ENCODE measurements at regions not wholly inside any gene's neighbourhood (a gene's known extent, or its start where the extent isn't known, plus 50 kb on each side); places are given as distances from the start of the nearest gene placed in this dataset.

DNA sequence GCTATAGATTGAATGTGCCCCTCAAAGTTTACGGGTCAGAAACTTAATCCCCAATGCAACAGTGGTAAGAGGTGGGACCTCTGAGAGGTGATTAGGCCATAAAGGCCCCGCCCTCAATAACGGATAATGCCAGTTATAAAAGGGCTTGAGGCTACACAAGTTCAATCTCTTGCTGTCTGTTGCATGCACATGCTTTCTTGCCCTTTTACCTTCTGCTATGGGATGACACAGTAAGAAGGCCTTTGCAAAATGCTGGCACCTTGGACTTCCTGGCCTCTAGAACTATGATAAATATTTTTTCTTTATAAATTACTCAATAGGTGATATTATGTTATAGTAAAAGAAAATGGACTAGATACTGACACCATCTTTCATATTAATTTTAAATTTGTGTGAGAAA is 806.1 kb downstream of the TENT5A start:
- TF ChIP-seq, protein P1, sequence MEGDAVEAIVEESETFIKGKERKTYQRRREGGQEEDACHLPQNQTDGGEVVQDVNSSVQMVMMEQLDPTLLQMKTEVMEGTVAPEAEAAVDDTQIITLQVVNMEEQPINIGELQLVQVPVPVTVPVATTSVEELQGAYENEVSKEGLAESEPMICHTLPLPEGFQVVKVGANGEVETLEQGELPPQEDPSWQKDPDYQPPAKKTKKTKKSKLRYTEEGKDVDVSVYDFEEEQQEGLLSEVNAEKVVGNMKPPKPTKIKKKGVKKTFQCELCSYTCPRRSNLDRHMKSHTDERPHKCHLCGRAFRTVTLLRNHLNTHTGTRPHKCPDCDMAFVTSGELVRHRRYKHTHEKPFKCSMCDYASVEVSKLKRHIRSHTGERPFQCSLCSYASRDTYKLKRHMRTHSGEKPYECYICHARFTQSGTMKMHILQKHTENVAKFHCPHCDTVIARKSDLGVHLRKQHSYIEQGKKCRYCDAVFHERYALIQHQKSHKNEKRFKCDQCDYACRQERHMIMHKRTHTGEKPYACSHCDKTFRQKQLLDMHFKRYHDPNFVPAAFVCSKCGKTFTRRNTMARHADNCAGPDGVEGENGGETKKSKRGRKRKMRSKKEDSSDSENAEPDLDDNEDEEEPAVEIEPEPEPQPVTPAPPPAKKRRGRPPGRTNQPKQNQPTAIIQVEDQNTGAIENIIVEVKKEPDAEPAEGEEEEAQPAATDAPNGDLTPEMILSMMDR (IDR thresholded peaks at IDR 0.05), result no peak
- TF ChIP-seq POLR2A (IDR thresholded peaks at IDR 0.05), result no peak
